ENCODE measurements at regions not wholly inside any gene's neighbourhood (a gene's known extent, or its start where the extent isn't known, plus 50 kb on each side); places are given as distances from the start of the nearest gene placed in this dataset.

DNA sequence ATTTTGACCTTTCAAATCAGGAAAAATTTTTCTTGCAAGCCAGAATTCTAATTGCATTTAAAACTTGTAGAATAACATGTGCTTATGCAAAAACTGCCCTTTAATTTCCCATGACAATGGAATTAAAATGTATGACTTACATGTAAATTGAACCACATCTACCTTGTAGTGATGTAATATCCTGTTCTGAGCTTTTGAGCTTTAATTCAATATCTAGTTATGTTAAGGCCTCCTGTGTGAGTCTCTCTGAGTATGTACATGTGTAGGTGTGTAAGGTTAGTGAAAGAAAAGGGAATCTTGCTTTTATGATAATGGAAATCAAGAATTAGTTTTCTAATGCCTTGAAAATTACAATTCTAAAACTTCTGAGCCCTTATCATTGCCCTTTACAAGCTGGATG, 344.8 kb upstream of the AKR1E2 start:
- ATAC-seq, result no peak
- Mint-ChIP-seq H3K9me3 (peaks cover 2% of the 10 kb centered on the region), H3K4me1 (peaks cover 23% of the 10 kb centered on the region), H3K36me3 (no peaks in the 10 kb centered on the region), H3K27ac (no peak overlapping the region), H3K4me3 (no peak overlapping the region), H3K27me3 (ENCODE audit: low read depth) (no peaks in the 10 kb centered on the region)
- DNase-seq (ENCODE audit: low spot score), result no peak
- POLR2A ChIA-PET, result no interaction called here
- CTCF ChIA-PET, result no interaction called here
- TF ChIP-seq NR2C2 (CRISPR knock-in tag; IDR thresholded peaks at IDR 0.05), result no peak
- TF ChIP-seq, protein P1, sequence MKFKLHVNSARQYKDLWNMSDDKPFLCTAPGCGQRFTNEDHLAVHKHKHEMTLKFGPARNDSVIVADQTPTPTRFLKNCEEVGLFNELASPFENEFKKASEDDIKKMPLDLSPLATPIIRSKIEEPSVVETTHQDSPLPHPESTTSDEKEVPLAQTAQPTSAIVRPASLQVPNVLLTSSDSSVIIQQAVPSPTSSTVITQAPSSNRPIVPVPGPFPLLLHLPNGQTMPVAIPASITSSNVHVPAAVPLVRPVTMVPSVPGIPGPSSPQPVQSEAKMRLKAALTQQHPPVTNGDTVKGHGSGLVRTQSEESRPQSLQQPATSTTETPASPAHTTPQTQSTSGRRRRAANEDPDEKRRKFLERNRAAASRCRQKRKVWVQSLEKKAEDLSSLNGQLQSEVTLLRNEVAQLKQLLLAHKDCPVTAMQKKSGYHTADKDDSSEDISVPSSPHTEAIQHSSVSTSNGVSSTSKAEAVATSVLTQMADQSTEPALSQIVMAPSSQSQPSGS (CRISPR knock-in tag; IDR thresholded peaks at IDR 0.05; ENCODE audit: borderline replicate concordance, low read depth), result no peak
- TF ChIP-seq ZNF416 (CRISPR knock-in tag; IDR thresholded peaks at IDR 0.05), result no peak

DNA sequence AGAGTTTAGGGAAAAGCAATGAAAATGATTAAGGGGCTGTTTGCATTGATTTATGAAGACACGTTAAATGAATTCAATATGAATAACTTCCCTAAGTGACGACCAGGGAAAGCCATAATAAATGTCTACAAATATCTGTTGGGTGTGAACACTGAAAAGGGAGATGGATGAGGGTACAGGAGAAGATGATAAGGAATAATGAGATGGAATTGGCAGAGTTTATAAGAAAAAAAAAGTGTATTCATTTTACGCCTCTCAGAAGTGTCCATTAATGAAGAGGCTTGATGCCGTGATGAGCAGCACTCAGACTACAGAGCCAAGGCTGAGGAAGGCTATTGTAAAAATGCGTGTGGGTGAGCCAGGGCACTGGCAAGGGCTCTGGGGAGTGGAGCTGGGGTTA, 346.7 kb upstream of the AKR1E2 start:
- Mint-ChIP-seq H3K27me3 (ENCODE audit: low read depth) (no peaks in the 10 kb centered on the region; the same call in 1 of the 2 replicates), H3K4me3 (no peak overlapping the region), H3K36me3 (no peaks in the 10 kb centered on the region), H3K27ac (no peak overlapping the region), H3K9me3 (no peaks in the 10 kb centered on the region), H3K4me1 (peaks cover 33% of the 10 kb centered on the region)
- ChIA-PET CTCF (no interaction called here), POLR2A (no interaction called here)
- DNase-seq (ENCODE audit: low spot score), result no peak
- ATAC-seq, result no peak
- TF ChIP-seq, protein P2, sequence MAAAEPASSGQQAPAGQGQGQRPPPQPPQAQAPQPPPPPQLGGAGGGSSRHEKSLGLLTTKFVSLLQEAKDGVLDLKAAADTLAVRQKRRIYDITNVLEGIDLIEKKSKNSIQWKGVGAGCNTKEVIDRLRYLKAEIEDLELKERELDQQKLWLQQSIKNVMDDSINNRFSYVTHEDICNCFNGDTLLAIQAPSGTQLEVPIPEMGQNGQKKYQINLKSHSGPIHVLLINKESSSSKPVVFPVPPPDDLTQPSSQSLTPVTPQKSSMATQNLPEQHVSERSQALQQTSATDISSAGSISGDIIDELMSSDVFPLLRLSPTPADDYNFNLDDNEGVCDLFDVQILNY (CRISPR knock-in tag; IDR thresholded peaks at IDR 0.05), result no peak
- TF ChIP-seq NFYB (CRISPR knock-in tag; conservative IDR thresholded peaks at IDR 0.05; ENCODE audit: low read depth) (no peak), TCF7 (CRISPR knock-in tag; IDR thresholded peaks at IDR 0.05; ENCODE audit: low read depth) (no peak), EMX1 (CRISPR knock-in tag; IDR thresholded peaks at IDR 0.05) (no peak), ZNF317 (CRISPR knock-in tag; IDR thresholded peaks at IDR 0.05; ENCODE audit: borderline replicate concordance, low read depth) (no peak), ZNF138 (CRISPR knock-in tag; conservative IDR thresholded peaks at IDR 0.05) (no peak), RORB (CRISPR knock-in tag; IDR thresholded peaks at IDR 0.05) (no peak), ZNF219 (CRISPR knock-in tag; IDR thresholded peaks at IDR 0.05; ENCODE audit: borderline replicate concordance) (no peak), MYBL2 (CRISPR knock-in tag; IDR thresholded peaks at IDR 0.05) (no peak), GRHL2 (CRISPR knock-in tag; IDR thresholded peaks at IDR 0.05; ENCODE audit: insufficient replicate concordance, severe bottlenecking) (no peak), GTF2I (CRISPR knock-in tag; conservative IDR thresholded peaks at IDR 0.05) (no peak), GABPB1 (CRISPR knock-in tag; IDR thresholded peaks at IDR 0.05) (no peak), OVOL2 (CRISPR knock-in tag; IDR thresholded peaks at IDR 0.05; ENCODE audit: borderline replicate concordance) (no peak)
- TF ChIP-seq, protein P3, sequence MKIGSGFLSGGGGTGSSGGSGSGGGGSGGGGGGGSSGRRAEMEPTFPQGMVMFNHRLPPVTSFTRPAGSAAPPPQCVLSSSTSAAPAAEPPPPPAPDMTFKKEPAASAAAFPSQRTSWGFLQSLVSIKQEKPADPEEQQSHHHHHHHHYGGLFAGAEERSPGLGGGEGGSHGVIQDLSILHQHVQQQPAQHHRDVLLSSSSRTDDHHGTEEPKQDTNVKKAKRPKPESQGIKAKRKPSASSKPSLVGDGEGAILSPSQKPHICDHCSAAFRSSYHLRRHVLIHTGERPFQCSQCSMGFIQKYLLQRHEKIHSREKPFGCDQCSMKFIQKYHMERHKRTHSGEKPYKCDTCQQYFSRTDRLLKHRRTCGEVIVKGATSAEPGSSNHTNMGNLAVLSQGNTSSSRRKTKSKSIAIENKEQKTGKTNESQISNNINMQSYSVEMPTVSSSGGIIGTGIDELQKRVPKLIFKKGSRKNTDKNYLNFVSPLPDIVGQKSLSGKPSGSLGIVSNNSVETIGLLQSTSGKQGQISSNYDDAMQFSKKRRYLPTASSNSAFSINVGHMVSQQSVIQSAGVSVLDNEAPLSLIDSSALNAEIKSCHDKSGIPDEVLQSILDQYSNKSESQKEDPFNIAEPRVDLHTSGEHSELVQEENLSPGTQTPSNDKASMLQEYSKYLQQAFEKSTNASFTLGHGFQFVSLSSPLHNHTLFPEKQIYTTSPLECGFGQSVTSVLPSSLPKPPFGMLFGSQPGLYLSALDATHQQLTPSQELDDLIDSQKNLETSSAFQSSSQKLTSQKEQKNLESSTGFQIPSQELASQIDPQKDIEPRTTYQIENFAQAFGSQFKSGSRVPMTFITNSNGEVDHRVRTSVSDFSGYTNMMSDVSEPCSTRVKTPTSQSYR (CRISPR knock-in tag; IDR thresholded peaks at IDR 0.05), result no peak
- TF ChIP-seq, protein P4, sequence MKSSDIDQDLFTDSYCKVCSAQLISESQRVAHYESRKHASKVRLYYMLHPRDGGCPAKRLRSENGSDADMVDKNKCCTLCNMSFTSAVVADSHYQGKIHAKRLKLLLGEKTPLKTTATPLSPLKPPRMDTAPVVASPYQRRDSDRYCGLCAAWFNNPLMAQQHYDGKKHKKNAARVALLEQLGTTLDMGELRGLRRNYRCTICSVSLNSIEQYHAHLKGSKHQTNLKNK (CRISPR knock-in tag; IDR thresholded peaks at IDR 0.05), result no peak
- TF ChIP-seq, protein P5, sequence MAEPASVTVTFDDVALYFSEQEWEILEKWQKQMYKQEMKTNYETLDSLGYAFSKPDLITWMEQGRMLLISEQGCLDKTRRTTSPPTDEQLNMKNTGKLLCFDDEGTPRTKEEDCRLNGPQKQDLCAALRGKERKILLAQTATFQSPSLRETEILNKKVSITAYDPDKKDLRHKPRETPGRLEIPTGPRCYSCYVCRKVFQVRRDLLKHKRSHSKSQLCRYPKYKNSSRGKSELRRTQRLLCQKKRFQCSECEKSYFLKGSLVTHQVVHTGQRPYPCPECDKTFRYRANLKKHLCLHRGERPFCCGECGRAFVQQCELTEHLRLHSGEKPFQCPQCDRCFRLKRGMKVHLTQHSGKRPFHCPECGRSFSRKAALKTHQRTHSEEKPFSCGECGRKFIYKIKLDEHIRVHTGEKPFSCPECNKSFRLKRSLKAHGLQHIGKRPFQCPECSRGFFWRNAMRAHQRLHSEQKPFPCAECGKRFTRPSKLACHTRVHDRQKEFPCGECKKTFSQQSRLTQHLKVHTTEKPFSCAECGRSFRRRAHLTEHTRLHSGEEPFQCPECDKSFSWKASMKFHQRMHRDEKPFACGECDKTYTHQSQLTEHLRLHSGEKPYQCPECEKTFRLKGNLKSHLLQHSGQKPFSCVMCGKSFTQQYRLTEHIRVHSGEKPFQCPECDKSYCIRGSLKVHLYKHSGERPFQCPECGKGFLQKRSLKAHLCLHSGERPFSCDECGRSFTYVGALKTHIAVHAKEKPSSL (CRISPR knock-in tag; conservative IDR thresholded peaks at IDR 0.05), result no peak
- TF ChIP-seq, protein P6, sequence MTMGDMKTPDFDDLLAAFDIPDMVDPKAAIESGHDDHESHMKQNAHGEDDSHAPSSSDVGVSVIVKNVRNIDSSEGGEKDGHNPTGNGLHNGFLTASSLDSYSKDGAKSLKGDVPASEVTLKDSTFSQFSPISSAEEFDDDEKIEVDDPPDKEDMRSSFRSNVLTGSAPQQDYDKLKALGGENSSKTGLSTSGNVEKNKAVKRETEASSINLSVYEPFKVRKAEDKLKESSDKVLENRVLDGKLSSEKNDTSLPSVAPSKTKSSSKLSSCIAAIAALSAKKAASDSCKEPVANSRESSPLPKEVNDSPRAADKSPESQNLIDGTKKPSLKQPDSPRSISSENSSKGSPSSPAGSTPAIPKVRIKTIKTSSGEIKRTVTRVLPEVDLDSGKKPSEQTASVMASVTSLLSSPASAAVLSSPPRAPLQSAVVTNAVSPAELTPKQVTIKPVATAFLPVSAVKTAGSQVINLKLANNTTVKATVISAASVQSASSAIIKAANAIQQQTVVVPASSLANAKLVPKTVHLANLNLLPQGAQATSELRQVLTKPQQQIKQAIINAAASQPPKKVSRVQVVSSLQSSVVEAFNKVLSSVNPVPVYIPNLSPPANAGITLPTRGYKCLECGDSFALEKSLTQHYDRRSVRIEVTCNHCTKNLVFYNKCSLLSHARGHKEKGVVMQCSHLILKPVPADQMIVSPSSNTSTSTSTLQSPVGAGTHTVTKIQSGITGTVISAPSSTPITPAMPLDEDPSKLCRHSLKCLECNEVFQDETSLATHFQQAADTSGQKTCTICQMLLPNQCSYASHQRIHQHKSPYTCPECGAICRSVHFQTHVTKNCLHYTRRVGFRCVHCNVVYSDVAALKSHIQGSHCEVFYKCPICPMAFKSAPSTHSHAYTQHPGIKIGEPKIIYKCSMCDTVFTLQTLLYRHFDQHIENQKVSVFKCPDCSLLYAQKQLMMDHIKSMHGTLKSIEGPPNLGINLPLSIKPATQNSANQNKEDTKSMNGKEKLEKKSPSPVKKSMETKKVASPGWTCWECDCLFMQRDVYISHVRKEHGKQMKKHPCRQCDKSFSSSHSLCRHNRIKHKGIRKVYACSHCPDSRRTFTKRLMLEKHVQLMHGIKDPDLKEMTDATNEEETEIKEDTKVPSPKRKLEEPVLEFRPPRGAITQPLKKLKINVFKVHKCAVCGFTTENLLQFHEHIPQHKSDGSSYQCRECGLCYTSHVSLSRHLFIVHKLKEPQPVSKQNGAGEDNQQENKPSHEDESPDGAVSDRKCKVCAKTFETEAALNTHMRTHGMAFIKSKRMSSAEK (CRISPR knock-in tag; IDR thresholded peaks at IDR 0.05; ENCODE audit: borderline replicate concordance), result no peak
- TF ChIP-seq, protein P7, sequence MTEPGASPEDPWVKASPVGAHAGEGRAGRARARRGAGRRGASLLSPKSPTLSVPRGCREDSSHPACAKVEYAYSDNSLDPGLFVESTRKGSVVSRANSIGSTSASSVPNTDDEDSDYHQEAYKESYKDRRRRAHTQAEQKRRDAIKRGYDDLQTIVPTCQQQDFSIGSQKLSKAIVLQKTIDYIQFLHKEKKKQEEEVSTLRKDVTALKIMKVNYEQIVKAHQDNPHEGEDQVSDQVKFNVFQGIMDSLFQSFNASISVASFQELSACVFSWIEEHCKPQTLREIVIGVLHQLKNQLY (CRISPR knock-in tag; IDR thresholded peaks at IDR 0.05), result no peak
- TF ChIP-seq, protein P1 (CRISPR knock-in tag; IDR thresholded peaks at IDR 0.05; ENCODE audit: borderline replicate concordance, low read depth), result no peak
